Astrocyte (in vitro differentiated cells and primary cell): ENCODE measurements at regions not wholly inside any gene's neighbourhood (a gene's known extent, or its start where the extent isn't known, plus 50 kb on each side); places are given as distances from the start of the nearest gene placed in this dataset.

ENCODE experiments used
- DNase-seq: peaks from one replicate; pipeline ENCODE4 v3.0.0-alpha.2; 2010; ENCODE audit warnings: low read depth
- FAIRE-seq: peaks from 2 replicates; lab custom pipeline; 2011; peaks lifted over from hg19 to GRCh38; lab: Jason Lieb, UNC
- H2AFZ ChIP-seq: 2 replicates; pipeline ENCODE4 v1.6.0; 2012; ENCODE audit warnings: low read depth, low read length, inconsistent platforms
- H3K27ac ChIP-seq: 2 replicates; pipeline ENCODE4 v1.5.1; 2011; ENCODE audit warnings: low read depth, low read length, inconsistent platforms
- H3K27me3 ChIP-seq: 2 replicates; pipeline ENCODE4 v1.6.0; 2011; ENCODE audit warnings: low read length, inconsistent platforms; ENCODE audit not compliant: insufficient read depth
- H3K36me3 ChIP-seq: 2 replicates; pipeline ENCODE4 v1.5.1; 2011; ENCODE audit warnings: low read length, inconsistent platforms; ENCODE audit not compliant: insufficient read depth
- H3K4me1 ChIP-seq: 2 replicates; pipeline ENCODE4 v1.5.1; 2011; ENCODE audit warnings: low read length, inconsistent platforms; ENCODE audit not compliant: insufficient read depth
- H3K4me2 ChIP-seq: 2 replicates; pipeline ENCODE4 v1.6.0; 2012; ENCODE audit warnings: low read length, inconsistent platforms
- H3K4me3 ChIP-seq: 2 replicates; pipeline ENCODE4 v1.5.1; 2011; ENCODE audit warnings: low read depth, mild to moderate bottlenecking, low read length, inconsistent platforms; ENCODE audit not compliant: insufficient read depth
- H3K79me2 ChIP-seq: 2 replicates; pipeline ENCODE4 v1.6.0; 2012; ENCODE audit warnings: mild to moderate bottlenecking, low read length, inconsistent platforms; ENCODE audit not compliant: insufficient read depth
- H3K9ac ChIP-seq: 2 replicates; pipeline ENCODE4 v1.6.0; 2012; ENCODE audit warnings: mild to moderate bottlenecking, low read length, inconsistent platforms
- H3K9me3 ChIP-seq: 2 replicates; pipeline ENCODE4 v1.5.1; 2012; ENCODE audit warnings: low read depth, mild to moderate bottlenecking, low read length, inconsistent platforms; ENCODE audit not compliant: insufficient read depth
- H4K20me1 ChIP-seq: 2 replicates; pipeline ENCODE4 v1.6.0; 2012; ENCODE audit warnings: low read length, inconsistent platforms; ENCODE audit not compliant: insufficient read depth
- H3K27ac Mint-ChIP-seq: one replicate; pipeline ENCODE4 v1.8.0; 2021; ENCODE audit warnings: mild to moderate bottlenecking, mixed read lengths; ENCODE audit not compliant: unreplicated experiment
- H3K27me3 Mint-ChIP-seq: one replicate; pipeline ENCODE4 v1.8.0; 2021; ENCODE audit warnings: low read depth, mixed read lengths; ENCODE audit not compliant: unreplicated experiment
- H3K36me3 Mint-ChIP-seq: one replicate; pipeline ENCODE4 v1.8.0; 2021; ENCODE audit warnings: low read depth, mixed read lengths; ENCODE audit not compliant: unreplicated experiment
- H3K4me1 Mint-ChIP-seq: one replicate; pipeline ENCODE4 v1.8.0; 2021; ENCODE audit warnings: low read depth, mixed read lengths; ENCODE audit not compliant: unreplicated experiment
- H3K4me3 Mint-ChIP-seq: one replicate; pipeline ENCODE4 v1.8.0; 2021; ENCODE audit warnings: mild to moderate bottlenecking, moderate library complexity, mixed read lengths; ENCODE audit not compliant: unreplicated experiment
- H3K9me3 Mint-ChIP-seq: one replicate; pipeline ENCODE4 v1.8.0; 2021; ENCODE audit warnings: mild to moderate bottlenecking, mixed read lengths; ENCODE audit not compliant: unreplicated experiment
- EZH2 ChIP-seq: IDR thresholded peaks from 2 replicates; pipeline ENCODE4 v1.6.1; 2012; ENCODE audit warnings: mild to moderate bottlenecking, low read length, inconsistent platforms; ENCODE audit not compliant: insufficient read depth
- TF ChIP-seq, protein P1 (sequence below): IDR thresholded peaks from 2 replicates; pipeline ENCODE4 v1.5.1; 2011; ENCODE audit warnings: low read depth, mild to moderate bottlenecking, inconsistent platforms, low read length, moderate library complexity; ENCODE audit not compliant: insufficient read depth

- H3K9me3 Mint-ChIP-seq: peaks cover 9% of the 10 kb centered on the region
- Histone ChIP-seq H3K79me2 (no peaks in the 10 kb centered on the region), H3K27me3 (no peaks in the 10 kb centered on the region), H3K36me3 (no peaks in the 10 kb centered on the region), H3K27ac (no peak overlapping the region), H3K9me3 (no peaks in the 10 kb centered on the region), H3K9ac (no peak overlapping the region), H4K20me1 (no peaks in the 10 kb centered on the region), H3K4me2 (no peak overlapping the region), H2AFZ (no peak overlapping the region), H3K4me1 (no peaks in the 10 kb centered on the region), H3K4me3 (no peak overlapping the region)
- no peaks in the 10 kb centered on the region for H3K4me1 Mint-ChIP-seq
- no peak overlapping the region for H3K4me3 Mint-ChIP-seq
- no peak for DNase-seq
- peaks cover 4% of the 10 kb centered on the region for H3K36me3 Mint-ChIP-seq
- no peaks in the 10 kb centered on the region for H3K27me3 Mint-ChIP-seq
- no peak for TF ChIP-seq EZH2
- TF ChIP-seq, protein P1, sequence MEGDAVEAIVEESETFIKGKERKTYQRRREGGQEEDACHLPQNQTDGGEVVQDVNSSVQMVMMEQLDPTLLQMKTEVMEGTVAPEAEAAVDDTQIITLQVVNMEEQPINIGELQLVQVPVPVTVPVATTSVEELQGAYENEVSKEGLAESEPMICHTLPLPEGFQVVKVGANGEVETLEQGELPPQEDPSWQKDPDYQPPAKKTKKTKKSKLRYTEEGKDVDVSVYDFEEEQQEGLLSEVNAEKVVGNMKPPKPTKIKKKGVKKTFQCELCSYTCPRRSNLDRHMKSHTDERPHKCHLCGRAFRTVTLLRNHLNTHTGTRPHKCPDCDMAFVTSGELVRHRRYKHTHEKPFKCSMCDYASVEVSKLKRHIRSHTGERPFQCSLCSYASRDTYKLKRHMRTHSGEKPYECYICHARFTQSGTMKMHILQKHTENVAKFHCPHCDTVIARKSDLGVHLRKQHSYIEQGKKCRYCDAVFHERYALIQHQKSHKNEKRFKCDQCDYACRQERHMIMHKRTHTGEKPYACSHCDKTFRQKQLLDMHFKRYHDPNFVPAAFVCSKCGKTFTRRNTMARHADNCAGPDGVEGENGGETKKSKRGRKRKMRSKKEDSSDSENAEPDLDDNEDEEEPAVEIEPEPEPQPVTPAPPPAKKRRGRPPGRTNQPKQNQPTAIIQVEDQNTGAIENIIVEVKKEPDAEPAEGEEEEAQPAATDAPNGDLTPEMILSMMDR: no peak
- FAIRE-seq: no peak
- no peak overlapping the region for H3K27ac Mint-ChIP-seq
These were observed 568.5 kb upstream of the ID4 start for GRCh38 chr6:19268718-19269117.

- DNase-seq (no peak), FAIRE-seq (no peak)
- H3K79me2 ChIP-seq: no peaks in the 10 kb centered on the region
- Mint-ChIP-seq H3K4me3 (no peak overlapping the region), H3K27ac (no peak overlapping the region), H3K4me1 (no peaks in the 10 kb centered on the region), H3K9me3 (peaks cover 9% of the 10 kb centered on the region), H3K36me3 (peaks cover 4% of the 10 kb centered on the region), H3K27me3 (no peaks in the 10 kb centered on the region)
- TF ChIP-seq, protein P1: no peak
- H4K20me1 ChIP-seq: no peaks in the 10 kb centered on the region
- H3K4me3 ChIP-seq: no peak overlapping the region
- no peaks in the 10 kb centered on the region for H3K27me3 ChIP-seq
- H3K9ac ChIP-seq: no peak overlapping the region
- H2AFZ ChIP-seq: no peak overlapping the region
- H3K36me3 ChIP-seq: no peaks in the 10 kb centered on the region
- no peaks in the 10 kb centered on the region for H3K4me1 ChIP-seq
- no peak overlapping the region for H3K4me2 ChIP-seq
- no peak overlapping the region for H3K27ac ChIP-seq
- no peaks in the 10 kb centered on the region for H3K9me3 ChIP-seq
These were observed 567.8 kb upstream of the ID4 start for GRCh38 chr6:19269341-19269898.

DNA sequence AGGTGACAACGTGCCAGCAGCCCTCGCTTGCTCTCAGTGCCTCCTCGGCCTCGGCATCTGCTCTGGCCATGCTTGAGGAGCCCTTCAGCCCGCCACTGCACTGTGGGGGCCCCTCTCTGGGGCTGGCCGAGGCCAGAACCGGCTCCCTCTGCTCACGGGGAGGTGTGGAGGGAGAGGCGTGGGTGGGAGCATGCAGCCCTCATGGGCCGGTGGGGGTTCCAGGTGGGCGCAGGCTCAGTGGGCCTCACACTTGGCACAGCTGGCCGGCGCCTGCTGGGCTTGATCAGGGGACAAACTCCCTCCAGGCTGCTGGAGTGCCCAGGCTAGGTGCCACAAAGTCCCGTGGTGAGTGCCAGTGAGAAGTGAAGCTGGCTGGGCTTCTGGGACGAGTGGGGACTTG lies 566.6 kb upstream of the ID4 start:
- H2AFZ ChIP-seq: no peak overlapping the region
- Mint-ChIP-seq H3K27ac (no peak overlapping the region), H3K4me3 (no peak overlapping the region), H3K4me1 (no peaks in the 10 kb centered on the region), H3K27me3 (no peaks in the 10 kb centered on the region), H3K36me3 (peaks cover 4% of the 10 kb centered on the region), H3K9me3 (peaks cover 11% of the 10 kb centered on the region)
- no peaks in the 10 kb centered on the region for H3K27me3 ChIP-seq
- H3K36me3 ChIP-seq: no peaks in the 10 kb centered on the region
- H3K9me3 ChIP-seq: no peaks in the 10 kb centered on the region
- H3K27ac ChIP-seq: no peak overlapping the region
- no peak overlapping the region for H3K4me3 ChIP-seq
- H3K4me1 ChIP-seq: no peaks in the 10 kb centered on the region
- no peaks in the 10 kb centered on the region for H4K20me1 ChIP-seq
- H3K79me2 ChIP-seq: no peaks in the 10 kb centered on the region
- no peak for DNase-seq
- no peak for FAIRE-seq
- no peak overlapping the region for H3K9ac ChIP-seq
- H3K4me2 ChIP-seq: no peak overlapping the region
- no peak for TF ChIP-seq EZH2
- TF ChIP-seq, protein P1: no peak
